ENCODE measurements at regions not wholly inside any gene's neighbourhood (a gene's known extent, or its start where the extent isn't known, plus 50 kb on each side); places are given as distances from the start of the nearest gene placed in this dataset.

- H3K27me3 Mint-ChIP-seq (ENCODE audit: insufficient read depth), result no peaks in the 10 kb centered on the region
- H3K4me1 Mint-ChIP-seq, result peaks cover 2% of the 10 kb centered on the region
- Histone ChIP-seq H3K27me3 (ENCODE audit: control insufficient read depth, insufficient read depth, low read length, poor library complexity, severe bottlenecking) (no peaks in the 10 kb centered on the region), H3K27ac (ENCODE audit: low read depth, low read length) (no peak overlapping the region), H3K4me1 (ENCODE audit: control insufficient read depth, insufficient read depth, low read length) (no peaks in the 10 kb centered on the region), H3K9ac (ENCODE audit: extremely low read depth, low read length, poor library complexity, severe bottlenecking) (no peak overlapping the region), H3K9me3 (ENCODE audit: control insufficient read depth, low read length) (no peaks in the 10 kb centered on the region), H3K4me3 (ENCODE audit: low read length) (no peak overlapping the region), H3K36me3 (ENCODE audit: control insufficient read depth, insufficient read depth, low read length) (no peaks in the 10 kb centered on the region)
- TF ChIP-seq, protein P1, sequence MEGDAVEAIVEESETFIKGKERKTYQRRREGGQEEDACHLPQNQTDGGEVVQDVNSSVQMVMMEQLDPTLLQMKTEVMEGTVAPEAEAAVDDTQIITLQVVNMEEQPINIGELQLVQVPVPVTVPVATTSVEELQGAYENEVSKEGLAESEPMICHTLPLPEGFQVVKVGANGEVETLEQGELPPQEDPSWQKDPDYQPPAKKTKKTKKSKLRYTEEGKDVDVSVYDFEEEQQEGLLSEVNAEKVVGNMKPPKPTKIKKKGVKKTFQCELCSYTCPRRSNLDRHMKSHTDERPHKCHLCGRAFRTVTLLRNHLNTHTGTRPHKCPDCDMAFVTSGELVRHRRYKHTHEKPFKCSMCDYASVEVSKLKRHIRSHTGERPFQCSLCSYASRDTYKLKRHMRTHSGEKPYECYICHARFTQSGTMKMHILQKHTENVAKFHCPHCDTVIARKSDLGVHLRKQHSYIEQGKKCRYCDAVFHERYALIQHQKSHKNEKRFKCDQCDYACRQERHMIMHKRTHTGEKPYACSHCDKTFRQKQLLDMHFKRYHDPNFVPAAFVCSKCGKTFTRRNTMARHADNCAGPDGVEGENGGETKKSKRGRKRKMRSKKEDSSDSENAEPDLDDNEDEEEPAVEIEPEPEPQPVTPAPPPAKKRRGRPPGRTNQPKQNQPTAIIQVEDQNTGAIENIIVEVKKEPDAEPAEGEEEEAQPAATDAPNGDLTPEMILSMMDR (conservative IDR thresholded peaks at IDR 0.05), result no peak
- no peaks in the 10 kb centered on the region for H3K9me3 Mint-ChIP-seq
- H3K4me3 Mint-ChIP-seq, result no peak overlapping the region
- 79 to 94% methylated on average over 2 to 3 of the region's 3 CpGs for WGBS, 2 experiments (ENCODE audit: insufficient coverage in 1 of 2, insufficient read length in 1 of 2)
- no peak for DNase-seq
- H3K36me3 Mint-ChIP-seq (ENCODE audit: low read depth), result no peaks in the 10 kb centered on the region
- no peak overlapping the region for H3K27ac Mint-ChIP-seq
These were observed 182.1 kb downstream of the DEPDC1B start for GRCh38 chr5:60517850-60518249.

GRCh38 chr5:60517094-60517694 is 182.8 kb downstream of the DEPDC1B start:
- Mint-ChIP-seq H3K9me3 (no peaks in the 10 kb centered on the region), H3K4me3 (no peak overlapping the region), H3K27me3 (ENCODE audit: insufficient read depth) (no peaks in the 10 kb centered on the region), H3K36me3 (ENCODE audit: low read depth) (no peaks in the 10 kb centered on the region), H3K27ac (no peak overlapping the region), H3K4me1 (peaks cover 2% of the 10 kb centered on the region)
- no peaks in the 10 kb centered on the region for H3K36me3 ChIP-seq (ENCODE audit: control insufficient read depth, insufficient read depth, low read length)
- H3K9ac ChIP-seq (ENCODE audit: extremely low read depth, low read length, poor library complexity, severe bottlenecking), result no peak overlapping the region
- TF ChIP-seq, protein P1 (conservative IDR thresholded peaks at IDR 0.05), result no peak
- no peaks in the 10 kb centered on the region for H3K9me3 ChIP-seq (ENCODE audit: control insufficient read depth, low read length)
- H3K4me1 ChIP-seq (ENCODE audit: control insufficient read depth, insufficient read depth, low read length), result no peaks in the 10 kb centered on the region
- 93 to 100% methylated on average over 1 to 8 of the region's 8 CpGs for WGBS, 2 experiments (ENCODE audit: insufficient coverage in 1 of 2, insufficient read length in 1 of 2)
- no peak for DNase-seq
- no peak overlapping the region for H3K4me3 ChIP-seq (ENCODE audit: low read length)
- H3K27me3 ChIP-seq (ENCODE audit: control insufficient read depth, insufficient read depth, low read length, poor library complexity, severe bottlenecking), result no peaks in the 10 kb centered on the region
- H3K27ac ChIP-seq (ENCODE audit: low read depth, low read length), result no peak overlapping the region

GRCh38 chr5:60516688-60517087 is 183.3 kb downstream of the DEPDC1B start:
- H3K4me3 Mint-ChIP-seq, result no peak overlapping the region
- TF ChIP-seq, protein P1 (conservative IDR thresholded peaks at IDR 0.05), result no peak
- WGBS, 2 experiments (ENCODE audit: insufficient coverage in 1 of 2, insufficient read length in 1 of 2), result 93% methylated on average over 2 of the region's 2 CpGs; no CpG with 5 or more reads in 1 of the 2 experiments
- Histone ChIP-seq H3K9me3 (ENCODE audit: control insufficient read depth, low read length) (no peaks in the 10 kb centered on the region), H3K27ac (ENCODE audit: low read depth, low read length) (no peak overlapping the region), H3K36me3 (ENCODE audit: control insufficient read depth, insufficient read depth, low read length) (no peaks in the 10 kb centered on the region), H3K4me3 (ENCODE audit: low read length) (no peak overlapping the region), H3K9ac (ENCODE audit: extremely low read depth, low read length, poor library complexity, severe bottlenecking) (no peak overlapping the region), H3K27me3 (ENCODE audit: control insufficient read depth, insufficient read depth, low read length, poor library complexity, severe bottlenecking) (no peaks in the 10 kb centered on the region), H3K4me1 (ENCODE audit: control insufficient read depth, insufficient read depth, low read length) (no peaks in the 10 kb centered on the region)
- no peaks in the 10 kb centered on the region for H3K9me3 Mint-ChIP-seq
- no peak for DNase-seq
- H3K4me1 Mint-ChIP-seq, result peaks cover 2% of the 10 kb centered on the region
- no peak overlapping the region for H3K27ac Mint-ChIP-seq
- H3K27me3 Mint-ChIP-seq (ENCODE audit: insufficient read depth), result no peaks in the 10 kb centered on the region
- H3K36me3 Mint-ChIP-seq (ENCODE audit: low read depth), result no peaks in the 10 kb centered on the region
